ENCODE measurements at regions not wholly inside any gene's neighbourhood (a gene's known extent, or its start where the extent isn't known, plus 50 kb on each side); places are given as distances from the start of the nearest gene placed in this dataset.

- no peak for DNase-seq
Observed at GRCh38 chr10:78577712-78578111, 491.1 kb upstream of the ZMIZ1 start.

GRCh38 chr10:78578929-78579328 is 489.8 kb upstream of the ZMIZ1 start:
- DNase-seq: no peak

- no peak for DNase-seq
Observed at GRCh38 chr10:78579576-78579975, 489.2 kb upstream of the ZMIZ1 start.

GRCh38 chr10:78579995-78580394 is 488.8 kb upstream of the ZMIZ1 start:
- DNase-seq: no peak

- DNase-seq: no peak
Observed at GRCh38 chr10:78581133-78581694, 487.6 kb upstream of the ZMIZ1 start.

DNA sequence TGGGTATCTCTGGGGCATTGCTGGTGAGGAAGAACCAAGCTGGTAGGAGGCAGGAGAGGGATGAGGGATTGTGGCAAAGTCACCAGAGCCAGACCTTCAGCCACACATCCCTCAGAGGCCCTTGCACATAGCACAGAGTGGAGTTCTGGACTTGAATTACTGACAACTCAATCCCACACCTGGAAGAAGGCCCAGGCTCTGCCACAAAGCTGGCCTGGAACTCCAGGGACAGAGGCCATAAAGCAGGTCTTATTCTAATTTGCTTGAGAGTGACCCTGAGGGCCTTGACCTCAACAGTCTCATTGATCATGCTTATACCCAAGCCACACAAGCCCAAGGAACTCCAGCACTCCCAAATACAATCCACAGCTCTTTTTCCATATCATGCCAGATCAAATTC is 486.2 kb upstream of the ZMIZ1 start:
- DNase-seq: no peak

GRCh38 chr10:78584266-78584665 is 484.5 kb upstream of the ZMIZ1 start:
- DNase-seq: no peak

- no peak for DNase-seq
Observed at GRCh38 chr10:78584681-78585080, 484.1 kb upstream of the ZMIZ1 start.

GRCh38 chr10:78585952-78586351 is 482.8 kb upstream of the ZMIZ1 start:
- DNase-seq: no peak

DNA sequence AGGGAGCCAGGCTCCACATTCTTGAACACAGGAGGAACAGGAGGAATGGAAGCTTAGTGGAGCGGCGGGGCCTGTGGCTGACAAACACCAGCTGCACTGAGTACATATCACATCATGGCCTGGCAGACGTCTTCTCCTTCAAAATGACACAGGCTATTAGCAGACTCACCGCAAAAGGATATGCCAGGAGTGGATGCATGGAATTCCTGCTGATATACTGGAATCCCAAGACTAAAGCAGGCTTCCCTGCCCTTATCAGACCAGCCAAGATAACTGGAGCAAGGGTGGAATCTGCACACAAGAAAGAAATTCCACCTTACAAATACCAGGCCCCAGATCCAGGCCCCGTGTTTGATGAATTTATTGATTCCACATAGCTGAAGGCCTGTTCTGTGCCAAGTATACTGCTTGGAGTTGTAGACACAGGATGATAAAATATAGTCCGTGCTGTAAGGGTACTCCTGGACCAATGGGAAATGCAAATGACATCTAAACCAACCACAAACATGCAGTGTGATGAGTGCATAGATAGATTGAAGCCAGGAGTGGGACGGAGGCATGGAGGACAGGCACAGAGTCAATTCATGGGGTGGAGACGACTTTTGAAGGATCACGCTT is 480.5 kb upstream of the ZMIZ1 start:
- DNase-seq: no peak

DNA sequence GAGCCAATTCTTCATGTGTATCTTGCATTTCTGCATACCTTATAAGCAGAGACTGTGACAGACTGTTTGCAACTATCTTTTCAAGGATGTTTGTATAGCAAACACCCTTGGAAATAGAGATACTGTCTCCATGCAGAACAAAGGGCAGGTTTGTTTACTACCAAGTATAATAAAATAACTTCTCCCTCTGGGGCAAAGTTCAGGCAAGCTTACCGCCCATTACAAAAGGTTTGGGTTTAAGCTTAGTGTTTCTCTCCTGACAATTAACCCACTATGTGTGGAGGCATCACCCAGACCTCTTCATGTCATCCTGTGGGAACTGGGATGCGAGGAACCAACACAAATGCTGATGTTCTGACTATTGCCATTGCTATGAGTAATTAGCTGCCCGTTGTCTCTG is 479.1 kb upstream of the ZMIZ1 start:
- no peak for DNase-seq

DNA sequence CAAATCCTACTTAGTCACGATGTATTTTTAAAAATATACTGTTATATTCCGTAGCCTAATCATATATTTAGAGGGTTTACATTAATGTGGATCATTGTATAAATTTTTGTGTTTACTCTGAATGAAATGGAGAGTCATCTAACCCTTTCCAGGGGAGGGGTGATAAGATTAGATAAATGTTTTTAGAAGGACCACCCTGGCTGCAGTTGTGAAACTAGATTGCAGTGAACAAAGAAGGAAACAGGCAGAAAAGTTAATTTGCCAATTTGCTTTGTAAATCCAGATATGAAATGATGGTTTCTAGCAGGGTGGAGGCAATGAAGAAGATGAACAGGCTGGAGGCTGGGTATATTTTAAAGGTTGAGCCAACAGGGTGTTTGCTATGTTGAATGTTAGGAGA is 477.7 kb upstream of the ZMIZ1 start:
- no peak for DNase-seq

GRCh38 chr10:78594559-78595268 is 474.1 kb upstream of the ZMIZ1 start:
- DNase-seq: no peak

DNA sequence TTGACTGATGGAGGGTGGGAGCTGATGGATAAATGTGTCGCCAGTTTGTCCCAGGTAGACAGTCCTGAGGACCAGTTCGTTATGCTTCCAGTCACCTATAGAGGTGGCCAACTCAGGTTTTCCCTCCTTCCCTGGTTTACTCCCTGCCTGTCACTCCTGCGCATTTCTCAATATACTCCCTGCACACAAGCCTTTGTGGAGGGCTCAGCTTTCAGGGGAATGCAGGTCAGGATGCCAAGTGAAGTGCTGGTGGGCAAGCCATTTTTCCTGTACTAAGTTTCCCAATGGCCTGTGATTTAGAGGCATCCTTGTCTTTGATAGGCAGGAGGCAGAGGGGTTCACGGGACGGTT is 473.5 kb upstream of the ZMIZ1 start:
- no peak for DNase-seq

DNA sequence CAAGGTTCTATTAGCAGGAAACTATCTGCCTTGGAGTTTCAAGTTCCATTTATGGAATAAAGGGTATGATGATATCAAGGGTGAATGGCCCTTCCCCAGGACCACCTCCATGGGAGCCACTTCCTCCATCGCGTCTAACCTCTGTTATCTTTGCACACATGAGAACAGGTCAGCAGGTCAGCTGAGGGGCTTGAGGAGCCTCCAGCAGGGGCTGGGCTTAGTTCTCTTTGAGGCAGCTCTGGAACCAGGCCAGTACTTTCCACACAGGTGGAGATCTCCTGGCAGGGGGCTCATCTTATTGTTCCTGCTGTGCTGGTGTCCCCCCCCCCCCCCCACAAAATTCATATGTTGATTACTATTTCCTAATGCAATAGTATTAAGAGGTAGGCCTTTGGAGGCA is 472.2 kb upstream of the ZMIZ1 start:
- DNase-seq: no peak

GRCh38 chr10:78597796-78598555 is 470.8 kb upstream of the ZMIZ1 start:
- DNase-seq: no peak

DNA sequence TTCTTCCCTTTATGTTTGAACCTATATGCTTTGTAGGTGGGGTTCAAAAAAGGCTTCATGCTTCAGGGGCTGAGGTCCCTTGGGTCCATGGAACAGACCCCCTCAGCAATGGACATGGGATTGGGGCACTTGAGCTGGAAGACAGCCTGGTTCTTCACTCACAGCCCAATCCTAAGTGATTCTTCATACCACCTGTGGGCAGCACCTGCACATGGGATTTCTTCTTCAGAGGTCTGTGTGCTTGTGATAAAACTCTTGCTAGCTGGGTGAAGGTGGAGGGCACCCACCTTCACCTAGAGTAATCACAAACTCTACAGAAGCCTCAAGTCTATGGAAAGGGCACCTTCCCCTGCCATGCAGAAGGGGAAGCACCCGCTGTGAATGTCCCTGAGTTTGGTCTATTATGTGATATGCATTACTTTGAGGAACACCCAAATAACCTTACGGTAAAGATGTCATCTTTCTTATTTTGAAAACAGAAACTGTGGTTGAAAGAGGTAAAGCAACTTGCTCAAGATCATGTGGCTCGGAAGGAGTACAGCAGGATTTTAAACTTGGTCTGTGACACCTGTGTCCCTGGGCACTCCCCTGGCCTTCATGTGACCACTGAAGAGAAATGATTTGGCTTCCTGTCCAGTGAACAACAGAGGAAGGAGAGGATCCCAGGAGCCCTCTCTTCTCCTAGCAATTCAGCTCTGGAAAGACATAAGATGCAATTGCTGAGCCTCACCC is 469.5 kb upstream of the ZMIZ1 start:
- DNase-seq: no peak

GRCh38 chr10:78600121-78600665 is 468.6 kb upstream of the ZMIZ1 start:
- DNase-seq: no peak

- DNase-seq: no peak
Observed at GRCh38 chr10:78600740-78601139, 468.0 kb upstream of the ZMIZ1 start.

DNA sequence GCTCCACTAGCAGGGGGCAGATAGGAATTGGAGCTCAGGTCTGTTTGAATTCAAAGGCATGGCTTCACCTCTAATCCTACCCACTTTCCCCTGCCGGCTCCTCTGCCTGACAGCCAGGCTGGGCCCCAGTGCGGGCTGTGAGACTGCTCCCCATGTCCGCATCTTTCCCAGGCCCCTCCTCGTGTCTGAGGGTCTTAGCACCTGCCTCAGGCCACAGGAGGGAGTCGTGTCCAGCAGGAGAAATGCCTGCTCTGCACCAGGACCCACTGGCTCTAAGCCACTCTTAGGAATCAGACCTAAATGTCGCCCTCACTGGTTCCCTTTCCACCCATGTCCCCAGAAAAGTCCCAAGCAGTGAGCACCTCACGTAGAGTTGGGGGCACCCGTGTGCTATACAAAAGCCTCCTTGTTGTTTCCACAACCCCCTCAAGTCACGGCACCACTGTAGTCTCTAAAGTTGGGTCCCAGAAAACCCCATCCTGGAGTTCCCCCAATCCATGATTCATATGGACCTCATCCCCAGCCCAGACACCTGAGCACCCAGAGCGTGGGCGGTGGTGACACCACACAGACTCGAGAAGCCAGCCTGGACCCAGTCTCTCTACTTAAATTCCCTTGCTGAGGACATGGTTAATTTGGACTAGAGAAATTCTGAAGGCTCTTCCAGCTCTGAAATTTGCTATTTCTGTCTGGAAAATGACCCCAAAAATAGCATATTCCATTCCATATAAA is 466.4 kb upstream of the ZMIZ1 start:
- no peak for DNase-seq

DNA sequence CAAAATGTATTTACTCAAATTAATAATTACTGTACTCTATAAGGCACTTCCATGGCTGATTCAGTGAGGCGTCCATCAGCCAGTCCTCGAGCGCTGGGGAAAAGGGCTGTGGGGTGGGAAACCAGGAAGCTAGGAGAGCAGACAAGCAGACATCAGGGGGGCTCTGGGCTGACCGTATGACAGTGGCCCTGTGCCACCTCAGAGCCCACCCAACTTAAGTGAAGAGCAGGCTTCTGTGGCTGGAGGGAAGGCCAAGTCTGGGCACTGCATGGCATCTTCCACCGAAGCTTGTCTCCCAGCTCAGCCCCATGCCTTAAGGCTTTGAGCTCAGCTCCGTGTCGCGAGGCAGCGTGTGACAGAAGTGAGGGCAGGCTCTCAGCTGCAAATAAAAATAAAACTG is 464.5 kb upstream of the ZMIZ1 start:
- DNase-seq: no peak

DNA sequence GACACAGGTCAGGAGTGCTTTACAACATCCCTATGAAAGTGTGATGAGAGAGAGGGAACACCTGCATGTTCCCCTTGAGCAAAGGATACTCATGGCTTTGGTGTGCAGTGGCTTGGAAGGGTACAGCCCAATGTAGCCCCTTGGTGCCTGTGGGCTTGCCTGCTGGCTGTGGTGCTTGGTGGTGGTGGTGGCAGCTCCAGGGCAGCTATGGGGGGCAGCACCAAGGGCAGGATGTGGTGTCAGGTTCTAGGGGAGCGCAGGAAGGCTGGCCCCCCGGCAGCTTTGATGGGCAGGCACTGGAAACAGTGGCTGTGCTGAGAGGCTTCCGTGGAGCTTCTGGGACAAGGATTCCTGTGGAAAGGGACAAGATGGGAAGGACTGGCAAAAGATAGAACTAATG is 464.0 kb upstream of the ZMIZ1 start:
- DNase-seq: no peak

Data from amniotic stem cell (primary cell).